Fibroblast of lung (primary cell): ENCODE measurements at regions not wholly inside any gene's neighbourhood (a gene's known extent, or its start where the extent isn't known, plus 50 kb on each side); places are given as distances from the start of the nearest gene placed in this dataset.

Experiments
- DNase-seq, 2 donors: peaks; one replicate each; pipeline versions ENCODE4 v3.0.0 to v3.0.0-alpha.2; 2010; ENCODE audit warnings: low read depth in 2 of 2
- H2AFZ ChIP-seq: 2 replicates; pipeline ENCODE4 v1.5.1; 2012; ENCODE audit warnings: low read length, control low read depth, inconsistent platforms
- H3K27ac ChIP-seq: 2 replicates; pipeline ENCODE4 v1.5.1; 2011; ENCODE audit warnings: low read length, control low read depth; ENCODE audit not compliant: insufficient read depth
- H3K27me3 ChIP-seq: 2 replicates; pipeline ENCODE4 v1.5.1; 2011; ENCODE audit warnings: mild to moderate bottlenecking, low read length; ENCODE audit not compliant: control insufficient read depth, insufficient read depth
- H3K36me3 ChIP-seq: 2 replicates; pipeline ENCODE4 v1.5.1; 2011; ENCODE audit warnings: low read length; ENCODE audit not compliant: control insufficient read depth, insufficient read depth
- H3K4me1 ChIP-seq: 2 replicates; pipeline ENCODE4 v1.5.1; 2011; ENCODE audit warnings: low read length; ENCODE audit not compliant: control insufficient read depth, insufficient read depth; ENCODE audit errors: extremely low read depth
- H3K4me2 ChIP-seq: 2 replicates; pipeline ENCODE4 v1.5.1; 2011; ENCODE audit warnings: low read length, control low read depth; ENCODE audit not compliant: insufficient read depth; ENCODE audit errors: extremely low read depth
- H3K4me3 ChIP-seq, 4 experiments: fragments of 200-600 bp in 1 of 4; sonication (generic) in 1 of 4; replicated peaks in 1 of 4; 2 replicates each; pipeline ENCODE4 v1.5.1; 2011 to 2016; ENCODE audit warnings: low read length in 4 of 4, low read depth in 3 of 4, mild to moderate bottlenecking in 3 of 4, control low read depth in 2 of 4, inconsistent platforms in 1 of 4, mixed read lengths in 1 of 4; ENCODE audit not compliant: insufficient read depth in 1 of 4; ENCODE audit errors: control extremely low read depth in 1 of 4
- H3K79me2 ChIP-seq: 2 replicates; pipeline ENCODE4 v1.5.1; 2012; ENCODE audit warnings: mild to moderate bottlenecking, low read length, inconsistent platforms; ENCODE audit not compliant: control insufficient read depth, insufficient read depth
- H3K9ac ChIP-seq: 2 replicates; pipeline ENCODE4 v1.5.1; 2011; ENCODE audit warnings: mild to moderate bottlenecking, low read length, control low read depth; ENCODE audit not compliant: insufficient read depth
- H3K9me3 ChIP-seq: 2 replicates; pipeline ENCODE4 v1.5.1; 2012; ENCODE audit warnings: low read depth, low read length; ENCODE audit not compliant: control insufficient read depth, insufficient read depth
- H4K20me1 ChIP-seq: 2 replicates; pipeline ENCODE4 v1.5.1; 2011; ENCODE audit warnings: low read length; ENCODE audit not compliant: control insufficient read depth, insufficient read depth; ENCODE audit errors: extremely low read depth
- CTCF ChIP-seq, 2 donors: IDR thresholded peaks in 1 of 2; conservative IDR thresholded peaks in 1 of 2; 1 replicate in 1 of 2; 2 replicates in 1 of 2; pipeline ENCODE4 v1.5.1; 2011 to 2012; ENCODE audit warnings: low read length in 2 of 2, control low read depth in 1 of 2, inconsistent platforms in 1 of 2, low read depth in 1 of 2, mild to moderate bottlenecking in 1 of 2
- EZH2 ChIP-seq: IDR thresholded peaks from 2 replicates; pipeline ENCODE4 v1.5.1; 2012; ENCODE audit warnings: low read length, control low read depth, mild to moderate bottlenecking; ENCODE audit errors: missing control alignments

GRCh38 chr20:3334156-3334943, 73.1 kb downstream of the DNAAF9 start:
- no peak overlapping the region for H3K4me2 ChIP-seq
- TF ChIP-seq EZH2 (no peak), CTCF (conservative IDR thresholded peaks at IDR 0.05 in 1 of 2, IDR thresholded peaks at IDR 0.05 in 1 of 2; ENCODE audit: low read depth in 1 of 2, low read length in 2 of 2) (no peak)
- DNase-seq, result no peak
- no peaks in the 10 kb centered on the region for H3K9me3 ChIP-seq
- H3K4me1 ChIP-seq, result no peaks in the 10 kb centered on the region
- no peak overlapping the region for H3K27ac ChIP-seq
- H3K79me2 ChIP-seq, result no peaks in the 10 kb centered on the region
- no peaks in the 10 kb centered on the region for H3K27me3 ChIP-seq
- H2AFZ ChIP-seq, result no peak overlapping the region
- H3K4me3 ChIP-seq, result no peak overlapping the region
- no peaks in the 10 kb centered on the region for H4K20me1 ChIP-seq
- H3K36me3 ChIP-seq, result peaks cover 2% of the 10 kb centered on the region
- no peak overlapping the region for H3K9ac ChIP-seq

GRCh38 chr20:3330046-3330741, 77.3 kb downstream of the DNAAF9 start:
- no peak overlapping the region for H2AFZ ChIP-seq
- no peak overlapping the region for H3K27ac ChIP-seq
- no peak overlapping the region for H3K4me2 ChIP-seq
- H3K36me3 ChIP-seq, result peaks cover 2% of the 10 kb centered on the region
- no peaks in the 10 kb centered on the region for H4K20me1 ChIP-seq
- no peaks in the 10 kb centered on the region for H3K9me3 ChIP-seq
- no peak overlapping the region for H3K4me3 ChIP-seq
- no peak overlapping the region for H3K9ac ChIP-seq
- H3K79me2 ChIP-seq, result no peaks in the 10 kb centered on the region
- no peaks in the 10 kb centered on the region for H3K27me3 ChIP-seq
- TF ChIP-seq EZH2 (no peak), CTCF (conservative IDR thresholded peaks at IDR 0.05 in 1 of 2, IDR thresholded peaks at IDR 0.05 in 1 of 2; ENCODE audit: low read depth in 1 of 2, low read length in 2 of 2) (peak; percentile 5 to 13)
- DNase-seq, result peak in 1 of 2 donors; percentile 61
- H3K4me1 ChIP-seq, result no peaks in the 10 kb centered on the region

- DNase-seq, result no peak
- H3K9me3 ChIP-seq, result no peaks in the 10 kb centered on the region
- H3K9ac ChIP-seq, result no peak overlapping the region
- no peak overlapping the region for H2AFZ ChIP-seq
- no peak for TF ChIP-seq CTCF (conservative IDR thresholded peaks at IDR 0.05 in 1 of 2, IDR thresholded peaks at IDR 0.05 in 1 of 2; ENCODE audit: low read depth in 1 of 2, low read length in 2 of 2)
- TF ChIP-seq EZH2, result no peak
- no peaks in the 10 kb centered on the region for H3K4me1 ChIP-seq
- H3K4me2 ChIP-seq, result no peak overlapping the region
- H3K4me3 ChIP-seq, result no peak overlapping the region
- H3K79me2 ChIP-seq, result no peaks in the 10 kb centered on the region
- H3K27me3 ChIP-seq, result no peaks in the 10 kb centered on the region
- no peaks in the 10 kb centered on the region for H4K20me1 ChIP-seq
- H3K36me3 ChIP-seq, result peaks cover 4% of the 10 kb centered on the region
- no peak overlapping the region for H3K27ac ChIP-seq
These were observed 79.0 kb downstream of the DNAAF9 start for GRCh38 chr20:3328501-3328900.
